Keratinocyte (primary cell): ENCODE measurements at regions not wholly inside any gene's neighbourhood (a gene's known extent, or its start where the extent isn't known, plus 50 kb on each side); places are given as distances from the start of the nearest gene placed in this dataset.

ENCODE experiments used
- DNase-seq: peaks from one replicate; pipeline ENCODE4 v3.0.0-alpha.2; 2011; ENCODE audit warnings: low read depth, missing footprints, low spot score
- FAIRE-seq: peaks from 2 replicates; lab custom pipeline; 2011; peaks lifted over from hg19 to GRCh38; lab: Jason Lieb, UNC
- H2AFZ ChIP-seq: 2 replicates; pipeline ENCODE4 v1.6.0; 2012; ENCODE audit warnings: low read length, control low read depth, inconsistent platforms; ENCODE audit not compliant: control insufficient read depth
- H3K27ac ChIP-seq: 2 replicates; pipeline ENCODE4 v1.5.1; 2011; ENCODE audit warnings: low read length; ENCODE audit not compliant: control insufficient read depth, insufficient read depth
- H3K27me3 ChIP-seq: 3 replicates; pipeline ENCODE4 v1.6.0; 2011; ENCODE audit warnings: low read length; ENCODE audit not compliant: control insufficient read depth, insufficient read depth; ENCODE audit errors: extremely low read depth
- H3K36me3 ChIP-seq, 2 experiments: 2 replicates in 1 of 2; 3 replicates in 1 of 2; pipeline ENCODE4 v1.5.1; 2011; ENCODE audit warnings: low read length in 2 of 2, mild to moderate bottlenecking in 1 of 2; ENCODE audit not compliant: control insufficient read depth in 2 of 2, insufficient read depth in 2 of 2; ENCODE audit errors: extremely low read depth in 1 of 2
- H3K4me1 ChIP-seq: 3 replicates; pipeline ENCODE4 v1.5.1; 2011; ENCODE audit warnings: low read length; ENCODE audit not compliant: control insufficient read depth, insufficient read depth; ENCODE audit errors: extremely low read depth
- H3K4me2 ChIP-seq: 3 replicates; pipeline ENCODE4 v1.6.0; 2011; ENCODE audit warnings: low read depth, low read length; ENCODE audit not compliant: control insufficient read depth, insufficient read depth; ENCODE audit errors: extremely low read depth
- H3K4me3 ChIP-seq, 3 experiments: fragments of 200-600 bp in 1 of 3; sonication (generic) in 1 of 3; 2 replicates in 2 of 3; 3 replicates in 1 of 3; pipeline ENCODE4 v1.5.1; 2011 to 2016; ENCODE audit warnings: low read length in 3 of 3, mild to moderate bottlenecking in 3 of 3, control low read depth in 2 of 3, inconsistent platforms in 1 of 3, low read depth in 1 of 3, mixed read lengths in 1 of 3, mixed run types in 1 of 3, moderate library complexity in 1 of 3; ENCODE audit not compliant: control insufficient read depth in 2 of 3, insufficient read depth in 2 of 3; ENCODE audit errors: extremely low read depth in 1 of 3
- H3K79me2 ChIP-seq: 2 replicates; pipeline ENCODE4 v1.6.0; 2012; ENCODE audit warnings: low read length; ENCODE audit not compliant: control insufficient read depth, insufficient read depth
- H3K9ac ChIP-seq: 3 replicates; pipeline ENCODE4 v1.6.0; 2011; ENCODE audit warnings: low read length; ENCODE audit not compliant: control insufficient read depth, insufficient read depth; ENCODE audit errors: extremely low read depth
- H3K9me1 ChIP-seq: 3 replicates; pipeline ENCODE4 v1.6.0; 2011; ENCODE audit warnings: low read length; ENCODE audit not compliant: control insufficient read depth, insufficient read depth; ENCODE audit errors: extremely low read depth
- H3K9me3 ChIP-seq: 2 replicates; pipeline ENCODE4 v1.5.1; 2012; ENCODE audit warnings: low read depth, low read length; ENCODE audit not compliant: control insufficient read depth
- H4K20me1 ChIP-seq: 3 replicates; pipeline ENCODE4 v1.6.0; 2011; ENCODE audit warnings: low read length; ENCODE audit not compliant: control insufficient read depth, insufficient read depth; ENCODE audit errors: extremely low read depth
- CTCF ChIP-seq, 3 experiments: IDR thresholded peaks in 1 of 3; conservative IDR thresholded peaks in 1 of 3; optimal IDR thresholded peaks in 1 of 3; 2 replicates in 2 of 3; 3 replicates in 1 of 3; pipeline versions ENCODE3 to v1.5.1; 2011; ENCODE audit warnings: low read length in 3 of 3, mild to moderate bottlenecking in 3 of 3, moderate library complexity in 2 of 3, control low read depth in 1 of 3, inconsistent platforms in 1 of 3; ENCODE audit not compliant: insufficient read depth in 2 of 3; ENCODE audit errors: extremely low read depth in 1 of 3
- EZH2 ChIP-seq: IDR thresholded peaks from one replicate; pipeline ENCODE4 v1.6.1; 2012; ENCODE audit warnings: inconsistent platforms, mild to moderate bottlenecking, low read length, moderate library complexity
- dilution Hi-C: fragments of 300-500 bp; cut with MboI; formaldehyde crosslinking; loops from one replicate; pipeline ENCODE4 v1.7.0; 2020; ENCODE audit warnings: low sequenced_read_pairs; ENCODE audit not compliant: extremely low pct_ligation_motif_present

GRCh38 chr11:45446998-45447397 is 160.9 kb upstream of the SYT13 start:
- dilution Hi-C loops = no loop called here
- peaks cover 3% of the 10 kb centered on the region for H4K20me1 ChIP-seq
- FAIRE-seq = no peak

GRCh38 chr11:45446434-45446833 is 160.3 kb upstream of the SYT13 start:
- dilution Hi-C loops = no loop called here
- TF ChIP-seq CTCF (optimal IDR thresholded peaks at IDR 0.05 in 1 of 3, IDR thresholded peaks at IDR 0.05 in 1 of 3, conservative IDR thresholded peaks at IDR 0.05 in 1 of 3; ENCODE audit: extremely low read depth in 1 of 3, insufficient read depth in 2 of 3, low read length in 3 of 3) = no peak
- TF ChIP-seq EZH2 = no peak
- peaks cover 5% of the 10 kb centered on the region for H3K27me3 ChIP-seq

More at GRCh38 chr11:45446998-45447397, 160.9 kb upstream of the SYT13 start:
- no peaks in the 10 kb centered on the region for H3K36me3 ChIP-seq
- no peak overlapping the region for H3K4me2 ChIP-seq
- no peak overlapping the region for H3K9ac ChIP-seq
- no peaks in the 10 kb centered on the region for H3K9me1 ChIP-seq
- H3K4me3 ChIP-seq = no peak overlapping the region
- no peaks in the 10 kb centered on the region for H3K79me2 ChIP-seq
- H3K27me3 ChIP-seq = peaks cover 5% of the 10 kb centered on the region
- no peak for DNase-seq
- no peak overlapping the region for H2AFZ ChIP-seq
- TF ChIP-seq CTCF (optimal IDR thresholded peaks at IDR 0.05 in 1 of 3, IDR thresholded peaks at IDR 0.05 in 1 of 3, conservative IDR thresholded peaks at IDR 0.05 in 1 of 3; ENCODE audit: extremely low read depth in 1 of 3, insufficient read depth in 2 of 3, low read length in 3 of 3) (no peak), EZH2 (no peak)
- no peaks in the 10 kb centered on the region for H3K4me1 ChIP-seq
- H3K27ac ChIP-seq = no peak overlapping the region
- H3K9me3 ChIP-seq = no peaks in the 10 kb centered on the region

More at GRCh38 chr11:45446434-45446833, 160.3 kb upstream of the SYT13 start:
- no peaks in the 10 kb centered on the region for H3K79me2 ChIP-seq
- no peak overlapping the region for H3K9ac ChIP-seq
- no peak overlapping the region for H3K27ac ChIP-seq
- H3K4me1 ChIP-seq = no peaks in the 10 kb centered on the region
- no peak overlapping the region for H2AFZ ChIP-seq
- DNase-seq (no peak), FAIRE-seq (no peak)
- no peaks in the 10 kb centered on the region for H3K9me3 ChIP-seq
- H3K4me2 ChIP-seq = no peak overlapping the region
- no peaks in the 10 kb centered on the region for H3K36me3 ChIP-seq
- H4K20me1 ChIP-seq = peaks cover 3% of the 10 kb centered on the region
- no peak overlapping the region for H3K4me3 ChIP-seq
- no peaks in the 10 kb centered on the region for H3K9me1 ChIP-seq
